OCI-LY3 (cell line): ENCODE measurements at regions not wholly inside any gene's neighbourhood (a gene's known extent, or its start where the extent isn't known, plus 50 kb on each side); places are given as distances from the start of the nearest gene placed in this dataset.
A peak's percentile ranks its signal among the peaks of the same experiment; 100 is the strongest.

ENCODE experiments used
- H2AFZ ChIP-seq: fragments of 200-600, 300-600 bp; shearing (Covaris generic); 2 replicates; pipeline ENCODE4 v1.6.0; 2014; ENCODE audit warnings: antibody characterized with exemption, low read depth, low read length
- H3K27ac ChIP-seq: fragments of 200-600, 300-600 bp; sonication (generic); 2 replicates; pipeline ENCODE4 v1.5.1; 2014; ENCODE audit warnings: mild to moderate bottlenecking, low read length, moderate library complexity, mixed read lengths
- H3K27me3 ChIP-seq: fragments of 200-600, 300-600 bp; sonication (generic); 2 replicates; pipeline ENCODE4 v1.6.1; 2014; ENCODE audit warnings: low read depth, low read length, mixed read lengths
- H3K36me3 ChIP-seq: fragments of 200-600, 300-600 bp; sonication (generic); replicated peaks from 2 replicates; pipeline ENCODE3; 2014; ENCODE audit warnings: low read depth, low read length, mixed read lengths
- H3K4me1 ChIP-seq: fragments of 300-600, 200-600 bp; sonication (generic); 2 replicates; pipeline ENCODE4 v1.6.1; 2014; ENCODE audit warnings: low read length, mixed read lengths
- H3K4me2 ChIP-seq: fragments of 200-600, 300-600 bp; sonication (generic); 2 replicates; pipeline ENCODE4 v1.6.1; 2014; ENCODE audit warnings: low read length, mixed read lengths
- H3K4me3 ChIP-seq: fragments of 300-600, 200-600 bp; sonication (generic); 2 replicates; pipeline ENCODE4 v1.5.1; 2014; ENCODE audit warnings: antibody characterized with exemption, mild to moderate bottlenecking, low read length, moderate library complexity
- H3K79me2 ChIP-seq: fragments of 300-600, 200-600 bp; shearing (Covaris generic); 2 replicates; pipeline ENCODE4 v1.6.1; 2014; ENCODE audit warnings: mild to moderate bottlenecking, low read length, mixed read lengths
- H3K9ac ChIP-seq: fragments of 300-600, 200-600 bp; shearing (Covaris generic); 2 replicates; pipeline ENCODE4 v1.6.0; 2014; ENCODE audit warnings: mild to moderate bottlenecking, low read length, moderate library complexity
- H3K9me3 ChIP-seq: fragments of 200-600, 300-600 bp; shearing (Covaris generic); 2 replicates; pipeline ENCODE4 v1.6.1; 2014; ENCODE audit warnings: low read length, mixed read lengths; ENCODE audit not compliant: insufficient read depth
- H4K20me1 ChIP-seq: fragments of 200-600, 300-600 bp; sonication (generic); 2 replicates; pipeline ENCODE4 v1.6.1; 2016; ENCODE audit warnings: low read length, mixed read lengths; ENCODE audit not compliant: insufficient read depth
- CTCF ChIP-seq: fragments of 200-600, 300-600 bp; sonication (generic); IDR thresholded peaks from 2 replicates; pipeline ENCODE4 v1.5.1; 2014; ENCODE audit warnings: antibody characterized with exemption, low read length, low read depth
- EZH2phosphoT487 ChIP-seq: fragments of 200-600 bp; shearing (Covaris generic); IDR thresholded peaks from 2 replicates; pipeline ENCODE4 v1.6.1; 2018; ENCODE audit warnings: antibody characterized with exemption, mixed run types, low read depth

GRCh38 chr6:141483598-141484061 lies 649.1 kb upstream of the GJE1 start:
- H3K9ac ChIP-seq, result peak overlapping the region; percentile 41
- peak overlapping the region; percentile 65 for H3K4me3 ChIP-seq
- peaks cover 7% of the 10 kb centered on the region; the same call in 1 of the 2 replicates for H3K9me3 ChIP-seq
- H3K36me3 ChIP-seq, result peaks cover 10% of the 10 kb centered on the region
- no peak for TF ChIP-seq EZH2phosphoT487
- no peak for TF ChIP-seq CTCF
- no peaks in the 10 kb centered on the region for H3K27me3 ChIP-seq
- H4K20me1 ChIP-seq, result no peaks in the 10 kb centered on the region
- H3K27ac ChIP-seq, result peak overlapping the region; percentile 84
- H3K4me1 ChIP-seq, result peaks cover 32% of the 10 kb centered on the region
- H3K4me2 ChIP-seq, result peak overlapping the region; percentile 78
- no peaks in the 10 kb centered on the region for H3K79me2 ChIP-seq
- H2AFZ ChIP-seq, result 0 out of 2 replicates have a peak overlapping the region, but pooled peaks have one; percentile 44

- Histone ChIP-seq H4K20me1 (no peaks in the 10 kb centered on the region), H3K4me3 (peak overlapping the region; percentile 65), H3K79me2 (no peaks in the 10 kb centered on the region), H3K36me3 (peaks cover 10% of the 10 kb centered on the region), H3K4me1 (peaks cover 26% of the 10 kb centered on the region), H3K4me2 (peak overlapping the region; percentile 78), H3K9ac (peak overlapping the region; percentile 41), H3K27me3 (no peaks in the 10 kb centered on the region), H2AFZ (peak overlapping the region; percentile 84), H3K27ac (peak overlapping the region; percentile 84), H3K9me3 (peaks cover 7% of the 10 kb centered on the region; the same call in 1 of the 2 replicates)
- TF ChIP-seq CTCF, result no peak
- TF ChIP-seq EZH2phosphoT487, result no peak
Measured at GRCh38 chr6:141482796-141483597, 649.7 kb upstream of the GJE1 start.

GRCh38 chr6:141475259-141475658 lies 657.5 kb upstream of the GJE1 start:
- no peaks in the 10 kb centered on the region for H3K27me3 ChIP-seq
- TF ChIP-seq EZH2phosphoT487 (no peak), CTCF (no peak)
- H3K9me3 ChIP-seq, result no peaks in the 10 kb centered on the region
- no peak overlapping the region for H3K27ac ChIP-seq
- no peak overlapping the region for H3K9ac ChIP-seq
- no peaks in the 10 kb centered on the region for H3K4me1 ChIP-seq
- no peaks in the 10 kb centered on the region for H4K20me1 ChIP-seq
- no peaks in the 10 kb centered on the region for H3K79me2 ChIP-seq
- no peaks in the 10 kb centered on the region for H3K36me3 ChIP-seq
- H3K4me2 ChIP-seq, result no peak overlapping the region
- H2AFZ ChIP-seq, result no peak overlapping the region
- H3K4me3 ChIP-seq, result no peak overlapping the region

- H3K27ac ChIP-seq, result no peak overlapping the region
- no peak for TF ChIP-seq CTCF
- no peak overlapping the region for H3K4me2 ChIP-seq
- H3K79me2 ChIP-seq, result no peaks in the 10 kb centered on the region
- H3K27me3 ChIP-seq, result no peaks in the 10 kb centered on the region
- H3K9me3 ChIP-seq, result no peaks in the 10 kb centered on the region
- H4K20me1 ChIP-seq, result no peaks in the 10 kb centered on the region
- H3K4me3 ChIP-seq, result no peak overlapping the region
- no peak overlapping the region for H3K9ac ChIP-seq
- no peaks in the 10 kb centered on the region for H3K4me1 ChIP-seq
- no peaks in the 10 kb centered on the region for H3K36me3 ChIP-seq
- no peak overlapping the region for H2AFZ ChIP-seq
Measured at GRCh38 chr6:141472162-141472928, 660.4 kb upstream of the GJE1 start.
